ENCODE measurements at regions not wholly inside any gene's neighbourhood (a gene's known extent, or its start where the extent isn't known, plus 50 kb on each side); places are given as distances from the start of the nearest gene placed in this dataset.

GRCh38 chrX:124619710-124620109, 273.3 kb downstream of the SH2D1A start:
- Histone ChIP-seq H3K27me3 (ENCODE audit: insufficient read depth, insufficient read length) (no peaks in the 10 kb centered on the region), H3K4me3 (ENCODE audit: insufficient read length, low read depth) (no peak overlapping the region), H3K9ac (ENCODE audit: insufficient read length, low read depth) (no peak overlapping the region), H3K36me3 (ENCODE audit: insufficient read depth, insufficient read length, low read length) (no peaks in the 10 kb centered on the region), H3K9me3 (ENCODE audit: insufficient read depth, low read length) (no peaks in the 10 kb centered on the region), H3K4me1 (ENCODE audit: insufficient read depth, insufficient read length) (no peaks in the 10 kb centered on the region)
- TF ChIP-seq SUZ12 (IDR thresholded peaks at IDR 0.05; ENCODE audit: extremely low read depth, insufficient read depth, insufficient read length) (no peak), ZNF274 (IDR thresholded peaks at IDR 0.05; ENCODE audit: low read depth, low read length) (no peak), YY1 (IDR thresholded peaks at IDR 0.05; ENCODE audit: insufficient read depth, insufficient read length) (no peak)
- no peak for DNase-seq (ENCODE audit: low read depth, low spot score)

DNA sequence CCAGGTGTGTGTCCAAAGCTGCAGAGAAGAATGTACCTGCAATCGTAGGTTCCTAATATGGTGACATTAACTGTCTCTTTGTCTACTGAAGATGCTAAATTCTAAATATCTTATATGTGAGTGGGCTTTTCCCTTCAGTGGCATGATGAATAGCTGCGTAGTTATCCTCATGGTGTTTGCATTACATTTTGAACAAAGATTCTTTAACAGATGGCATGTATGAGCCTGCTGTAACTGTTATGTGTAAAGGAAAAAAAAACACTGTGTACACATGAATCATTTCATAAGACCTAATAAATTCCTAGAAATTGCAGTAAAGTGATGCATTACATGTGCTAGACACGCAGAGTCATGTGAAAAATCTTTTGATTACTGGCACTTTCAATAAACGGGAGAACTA, 288.0 kb downstream of the SH2D1A start:
- H3K9ac ChIP-seq (ENCODE audit: insufficient read length, low read depth) = no peak overlapping the region
- TF ChIP-seq ZNF274 (IDR thresholded peaks at IDR 0.05; ENCODE audit: low read depth, low read length) (no peak), YY1 (IDR thresholded peaks at IDR 0.05; ENCODE audit: insufficient read depth, insufficient read length) (no peak), SUZ12 (IDR thresholded peaks at IDR 0.05; ENCODE audit: extremely low read depth, insufficient read depth, insufficient read length) (no peak)
- H3K27me3 ChIP-seq (ENCODE audit: insufficient read depth, insufficient read length) = no peaks in the 10 kb centered on the region
- no peaks in the 10 kb centered on the region for H3K36me3 ChIP-seq (ENCODE audit: insufficient read depth, insufficient read length, low read length)
- no peaks in the 10 kb centered on the region for H3K9me3 ChIP-seq (ENCODE audit: insufficient read depth, low read length)
- H3K4me3 ChIP-seq (ENCODE audit: insufficient read length, low read depth) = no peak overlapping the region
- no peak for DNase-seq (ENCODE audit: low read depth, low spot score)
- no peaks in the 10 kb centered on the region for H3K4me1 ChIP-seq (ENCODE audit: insufficient read depth, insufficient read length)

- Histone ChIP-seq H3K36me3 (ENCODE audit: insufficient read depth, insufficient read length, low read length) (no peaks in the 10 kb centered on the region), H3K4me3 (ENCODE audit: insufficient read length, low read depth) (no peak overlapping the region), H3K9ac (ENCODE audit: insufficient read length, low read depth) (no peak overlapping the region), H3K9me3 (ENCODE audit: insufficient read depth, low read length) (no peaks in the 10 kb centered on the region), H3K27me3 (ENCODE audit: insufficient read depth, insufficient read length) (no peaks in the 10 kb centered on the region), H3K4me1 (ENCODE audit: insufficient read depth, insufficient read length) (no peaks in the 10 kb centered on the region)
- TF ChIP-seq ZNF274 (IDR thresholded peaks at IDR 0.05; ENCODE audit: low read depth, low read length) (no peak), YY1 (IDR thresholded peaks at IDR 0.05; ENCODE audit: insufficient read depth, insufficient read length) (no peak), SUZ12 (IDR thresholded peaks at IDR 0.05; ENCODE audit: extremely low read depth, insufficient read depth, insufficient read length) (no peak)
- DNase-seq (ENCODE audit: low read depth, low spot score) = no peak
Observed at GRCh38 chrX:124641737-124642491, 295.6 kb downstream of the SH2D1A start.

DNA sequence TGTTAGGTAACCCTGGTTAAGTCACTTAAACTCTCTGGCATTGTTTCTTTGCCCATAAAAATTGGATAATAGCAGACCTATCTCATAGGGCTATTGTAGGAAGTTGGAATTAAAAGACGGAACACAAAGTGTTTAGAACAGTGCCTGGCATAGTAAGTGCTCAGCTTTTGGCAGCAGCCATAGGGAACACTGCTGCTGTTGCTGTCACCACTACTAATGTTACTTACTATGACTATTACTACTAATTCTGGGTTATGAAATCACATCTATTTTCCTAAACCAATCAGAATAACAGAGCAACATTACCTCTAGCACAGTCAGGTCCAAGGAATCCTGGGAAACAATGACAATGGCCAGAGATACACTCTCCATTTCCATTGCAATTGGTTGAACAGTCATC, 300.0 kb downstream of the SH2D1A start:
- H3K27me3 ChIP-seq (ENCODE audit: insufficient read depth, insufficient read length) = no peaks in the 10 kb centered on the region
- no peak for DNase-seq (ENCODE audit: low read depth, low spot score)

GRCh38 chrX:124651031-124651430, 304.7 kb downstream of the SH2D1A start:
- TF ChIP-seq YY1 (IDR thresholded peaks at IDR 0.05; ENCODE audit: insufficient read depth, insufficient read length) = no peak
- no peak for TF ChIP-seq ZNF274 (IDR thresholded peaks at IDR 0.05; ENCODE audit: low read depth, low read length)
- TF ChIP-seq SUZ12 (IDR thresholded peaks at IDR 0.05; ENCODE audit: extremely low read depth, insufficient read depth, insufficient read length) = no peak
- no peaks in the 10 kb centered on the region for H3K27me3 ChIP-seq (ENCODE audit: insufficient read depth, insufficient read length)

More for the DNA sequence above, 300.0 kb downstream of the SH2D1A start:
- no peaks in the 10 kb centered on the region for H3K9me3 ChIP-seq (ENCODE audit: insufficient read depth, low read length)
- no peak overlapping the region for H3K4me3 ChIP-seq (ENCODE audit: insufficient read length, low read depth)
- TF ChIP-seq ZNF274 (IDR thresholded peaks at IDR 0.05; ENCODE audit: low read depth, low read length) (no peak), YY1 (IDR thresholded peaks at IDR 0.05; ENCODE audit: insufficient read depth, insufficient read length) (no peak), SUZ12 (IDR thresholded peaks at IDR 0.05; ENCODE audit: extremely low read depth, insufficient read depth, insufficient read length) (no peak)
- H3K4me1 ChIP-seq (ENCODE audit: insufficient read depth, insufficient read length) = no peaks in the 10 kb centered on the region
- no peak overlapping the region for H3K9ac ChIP-seq (ENCODE audit: insufficient read length, low read depth)
- H3K36me3 ChIP-seq (ENCODE audit: insufficient read depth, insufficient read length, low read length) = no peaks in the 10 kb centered on the region

GRCh38 chrX:124665621-124666400, 319.4 kb downstream of the SH2D1A start:
- Histone ChIP-seq H3K36me3 (ENCODE audit: insufficient read depth, insufficient read length, low read length) (no peaks in the 10 kb centered on the region), H3K4me3 (ENCODE audit: insufficient read length, low read depth) (no peak overlapping the region), H3K9me3 (ENCODE audit: insufficient read depth, low read length) (no peaks in the 10 kb centered on the region), H3K27me3 (ENCODE audit: insufficient read depth, insufficient read length) (no peaks in the 10 kb centered on the region), H3K9ac (ENCODE audit: insufficient read length, low read depth) (no peak overlapping the region), H3K4me1 (ENCODE audit: insufficient read depth, insufficient read length) (no peaks in the 10 kb centered on the region)
- DNase-seq (ENCODE audit: low read depth, low spot score) = no peak
- TF ChIP-seq ZNF274 (IDR thresholded peaks at IDR 0.05; ENCODE audit: low read depth, low read length) (no peak), SUZ12 (IDR thresholded peaks at IDR 0.05; ENCODE audit: extremely low read depth, insufficient read depth, insufficient read length) (no peak), YY1 (IDR thresholded peaks at IDR 0.05; ENCODE audit: insufficient read depth, insufficient read length) (no peak)

More at GRCh38 chrX:124651031-124651430, 304.7 kb downstream of the SH2D1A start:
- H3K4me3 ChIP-seq (ENCODE audit: insufficient read length, low read depth) = no peak overlapping the region
- no peak for DNase-seq (ENCODE audit: low read depth, low spot score)
- no peaks in the 10 kb centered on the region for H3K9me3 ChIP-seq (ENCODE audit: insufficient read depth, low read length)
- H3K36me3 ChIP-seq (ENCODE audit: insufficient read depth, insufficient read length, low read length) = no peaks in the 10 kb centered on the region
- H3K4me1 ChIP-seq (ENCODE audit: insufficient read depth, insufficient read length) = no peaks in the 10 kb centered on the region
- H3K9ac ChIP-seq (ENCODE audit: insufficient read length, low read depth) = no peak overlapping the region

- Histone ChIP-seq H3K4me3 (ENCODE audit: insufficient read length, low read depth) (no peak overlapping the region), H3K27me3 (ENCODE audit: insufficient read depth, insufficient read length) (no peaks in the 10 kb centered on the region), H3K4me1 (ENCODE audit: insufficient read depth, insufficient read length) (no peaks in the 10 kb centered on the region), H3K9ac (ENCODE audit: insufficient read length, low read depth) (no peak overlapping the region), H3K36me3 (ENCODE audit: insufficient read depth, insufficient read length, low read length) (no peaks in the 10 kb centered on the region), H3K9me3 (ENCODE audit: insufficient read depth, low read length) (no peaks in the 10 kb centered on the region)
- TF ChIP-seq YY1 (IDR thresholded peaks at IDR 0.05; ENCODE audit: insufficient read depth, insufficient read length) (no peak), ZNF274 (IDR thresholded peaks at IDR 0.05; ENCODE audit: low read depth, low read length) (no peak), SUZ12 (IDR thresholded peaks at IDR 0.05; ENCODE audit: extremely low read depth, insufficient read depth, insufficient read length) (no peak)
- DNase-seq (ENCODE audit: low read depth, low spot score) = no peak
Observed at GRCh38 chrX:124679199-124679598, 332.8 kb downstream of the SH2D1A start.
